Gastrocnemius medialis (tissue), 4 donors: ENCODE measurements at regions not wholly inside any gene's neighbourhood (a gene's known extent, or its start where the extent isn't known, plus 50 kb on each side); places are given as distances from the start of the nearest gene placed in this dataset.
"Not testable (repeated sequence)": the region's sequence is repeated elsewhere in the genome, so short reads cannot be mapped to it uniquely, and the experiment has no call there.

Experiments
- CTCF ChIP-seq, 5 experiments: fragments of 450-650 bp in 3 of 5; fragments of 200-600 bp in 2 of 5; sonication (generic) in 2 of 5; IDR thresholded peaks in 4 of 5; conservative IDR thresholded peaks in 1 of 5; 1 replicate in 4 of 5; 2 replicates in 1 of 5; pipeline ENCODE4 v1.5.1; 2016 to 2019; ENCODE audit warnings: antibody characterized with exemption in 5 of 5, mild to moderate bottlenecking in 3 of 5, moderate library complexity in 3 of 5
- POLR2A ChIP-seq, 2 donors: fragments of 450-650 bp; IDR thresholded peaks; one replicate each; pipeline ENCODE4 v1.6.1; 2017; ENCODE audit warnings: antibody characterized with exemption in 2 of 2, mild to moderate bottlenecking in 2 of 2, moderate library complexity in 2 of 2

DNA sequence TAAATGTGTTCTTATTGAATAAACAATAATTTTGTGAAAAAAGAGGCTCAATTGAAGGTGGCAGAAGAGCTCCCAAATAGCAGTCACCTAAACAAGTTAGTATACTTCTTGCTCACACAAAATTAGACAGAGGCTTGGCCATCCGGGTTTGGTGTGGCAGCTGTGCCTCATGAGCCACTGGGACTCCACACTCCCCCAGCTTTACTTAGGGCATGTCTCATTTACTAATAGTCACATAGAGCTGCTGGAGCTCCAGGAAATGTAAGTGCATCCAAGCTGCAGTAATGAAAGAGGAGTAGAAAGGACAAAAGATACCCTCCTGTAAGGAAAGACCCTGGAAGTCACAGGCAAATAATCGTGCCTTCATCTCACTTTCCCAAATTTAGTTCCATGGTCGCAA is 188.8 kb downstream of the ANKRD36 start:
- not testable (repeated sequence) for TF ChIP-seq CTCF (IDR thresholded peaks at IDR 0.05 in 4 of 5, conservative IDR thresholded peaks at IDR 0.05 in 1 of 5); POLR2A (IDR thresholded peaks at IDR 0.05)
